Activated B cell treated with CpG ODN at 0.5 μM for 24 hours (primary cell): ENCODE measurements at regions not wholly inside any gene's neighbourhood (a gene's known extent, or its start where the extent isn't known, plus 50 kb on each side); places are given as distances from the start of the nearest gene placed in this dataset.

Source experiments
- ATAC-seq: fragments of 200-7000 bp; cut with Tn5 transposase; one replicate; pipeline ENCODE4 v1.10.0; 2021; ENCODE audit warnings: low read depth, mild to moderate bottlenecking, moderate library complexity
- CTCF ChIA-PET: fragments of 350-600 bp; sonication (Branson Sonifier 250); formaldehyde crosslinking; loops from one replicate; lab custom pipeline; 2021; ENCODE audit warnings: antibody characterized with exemption; lab: Charles Lee
- POLR2A ChIA-PET: fragments of 350-600 bp; sonication (Branson Sonifier 250); formaldehyde crosslinking; loops from one replicate; lab custom pipeline; 2021; ENCODE audit warnings: antibody characterized with exemption; lab: Charles Lee
- DNase-seq: peaks from one replicate; pipeline ENCODE4 v3.0.0; 2022
- H3K27ac Mint-ChIP-seq: one replicate; pipeline ENCODE4 v1.8.0; 2020; ENCODE audit warnings: mixed read lengths
- H3K27me3 Mint-ChIP-seq: one replicate; pipeline ENCODE4 v1.8.0; 2021; ENCODE audit warnings: mixed read lengths
- H3K36me3 Mint-ChIP-seq: one replicate; pipeline ENCODE4 v1.8.0; 2021; ENCODE audit warnings: low read depth, mixed read lengths
- H3K4me1 Mint-ChIP-seq: one replicate; pipeline ENCODE4 v1.8.0; 2021; ENCODE audit warnings: mixed read lengths
- H3K4me3 Mint-ChIP-seq: one replicate; pipeline ENCODE4 v1.8.0; 2020; ENCODE audit warnings: mild to moderate bottlenecking, mixed read lengths
- H3K9me3 Mint-ChIP-seq: one replicate; pipeline ENCODE4 v1.8.0; 2020; ENCODE audit warnings: mixed read lengths
- CTCF ChIP-seq: fragments of 200-600 bp; IDR thresholded peaks from one replicate; pipeline ENCODE4 v1.8.0; 2022; ENCODE audit warnings: antibody characterized with exemption, mild to moderate bottlenecking
- intact Hi-C: fragments of 100-400 bp; cut with micrococcal nuclease; formaldehyde crosslinking; loops from one replicate; pipeline ENCODE4 v1.15.1; 2024

GRCh38 chr4:126775485-126776106, 857.2 kb upstream of the INTU start:
- Mint-ChIP-seq H3K4me1 (no peaks in the 10 kb centered on the region), H3K36me3 (no peaks in the 10 kb centered on the region), H3K4me3 (no peak overlapping the region), H3K27me3 (no peaks in the 10 kb centered on the region), H3K9me3 (peaks cover 2% of the 10 kb centered on the region), H3K27ac (no peak overlapping the region)
- CTCF ChIA-PET = no interaction called here
- DNase-seq = no peak
- TF ChIP-seq CTCF = no peak
- intact Hi-C loops = no loop called here
- POLR2A ChIA-PET = no interaction called here
- ATAC-seq = no peak

GRCh38 chr4:126776361-126776760, 856.4 kb upstream of the INTU start:
- CTCF ChIA-PET = no interaction called here
- Mint-ChIP-seq H3K9me3 (peaks cover 2% of the 10 kb centered on the region), H3K36me3 (no peaks in the 10 kb centered on the region), H3K27ac (no peak overlapping the region), H3K4me1 (no peaks in the 10 kb centered on the region), H3K27me3 (no peaks in the 10 kb centered on the region), H3K4me3 (no peak overlapping the region)
- POLR2A ChIA-PET = no interaction called here
- no peak for ATAC-seq
- no peak for TF ChIP-seq CTCF
- DNase-seq = no peak
- intact Hi-C loops = no loop called here

- POLR2A ChIA-PET = no interaction called here
- no peak overlapping the region for H3K27ac Mint-ChIP-seq
- intact Hi-C loops = no loop called here
- no peaks in the 10 kb centered on the region for H3K27me3 Mint-ChIP-seq
- no peak overlapping the region for H3K4me3 Mint-ChIP-seq
- TF ChIP-seq CTCF = no peak
- DNase-seq (no peak), ATAC-seq (no peak)
- peaks cover 2% of the 10 kb centered on the region for H3K9me3 Mint-ChIP-seq
- CTCF ChIA-PET = no interaction called here
- no peaks in the 10 kb centered on the region for H3K36me3 Mint-ChIP-seq
- H3K4me1 Mint-ChIP-seq = no peaks in the 10 kb centered on the region
These were observed 855.1 kb upstream of the INTU start for GRCh38 chr4:126777649-126778048.

- ATAC-seq (no peak), DNase-seq (no peak)
- Mint-ChIP-seq H3K4me3 (no peak overlapping the region), H3K27ac (no peak overlapping the region), H3K27me3 (no peaks in the 10 kb centered on the region), H3K9me3 (peaks cover 2% of the 10 kb centered on the region), H3K4me1 (no peaks in the 10 kb centered on the region), H3K36me3 (no peaks in the 10 kb centered on the region)
- CTCF ChIA-PET = no interaction called here
- no peak for TF ChIP-seq CTCF
- intact Hi-C loops = no loop called here
- POLR2A ChIA-PET = no interaction called here
These were observed 854.4 kb upstream of the INTU start for GRCh38 chr4:126778348-126778747.

- TF ChIP-seq CTCF = no peak
- Mint-ChIP-seq H3K27ac (no peak overlapping the region), H3K9me3 (peaks cover 2% of the 10 kb centered on the region), H3K4me1 (no peaks in the 10 kb centered on the region), H3K36me3 (no peaks in the 10 kb centered on the region), H3K27me3 (no peaks in the 10 kb centered on the region), H3K4me3 (no peak overlapping the region)
- ChIA-PET CTCF (no interaction called here), POLR2A (no interaction called here)
- DNase-seq = no peak
- ATAC-seq = no peak
- intact Hi-C loops = no loop called here
These were observed 853.8 kb upstream of the INTU start for GRCh38 chr4:126779001-126779400.
